ENCODE measurements at regions not wholly inside any gene's neighbourhood (a gene's known extent, or its start where the extent isn't known, plus 50 kb on each side); places are given as distances from the start of the nearest gene placed in this dataset.

DNA sequence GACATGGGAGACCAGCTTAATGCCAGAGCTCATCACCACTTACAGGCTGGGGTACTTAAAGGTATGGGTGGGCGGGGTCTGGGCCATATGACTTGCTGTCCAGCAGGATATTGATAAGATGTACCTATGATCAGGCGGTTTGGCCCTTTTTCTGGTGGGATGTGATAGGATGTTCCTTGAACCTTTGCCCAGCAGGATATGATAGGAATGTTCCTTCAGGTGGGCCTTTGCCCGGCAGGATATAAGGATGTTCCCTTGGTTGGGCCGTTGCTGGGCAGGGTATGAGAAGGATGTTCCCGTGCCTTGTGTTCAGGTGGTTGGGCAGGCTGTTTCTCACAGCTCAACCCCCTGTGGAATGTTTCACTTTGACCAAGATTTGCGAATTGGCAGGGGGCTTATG, 187.2 kb upstream of the CXCL12 start:
- TF ChIP-seq, protein P1, sequence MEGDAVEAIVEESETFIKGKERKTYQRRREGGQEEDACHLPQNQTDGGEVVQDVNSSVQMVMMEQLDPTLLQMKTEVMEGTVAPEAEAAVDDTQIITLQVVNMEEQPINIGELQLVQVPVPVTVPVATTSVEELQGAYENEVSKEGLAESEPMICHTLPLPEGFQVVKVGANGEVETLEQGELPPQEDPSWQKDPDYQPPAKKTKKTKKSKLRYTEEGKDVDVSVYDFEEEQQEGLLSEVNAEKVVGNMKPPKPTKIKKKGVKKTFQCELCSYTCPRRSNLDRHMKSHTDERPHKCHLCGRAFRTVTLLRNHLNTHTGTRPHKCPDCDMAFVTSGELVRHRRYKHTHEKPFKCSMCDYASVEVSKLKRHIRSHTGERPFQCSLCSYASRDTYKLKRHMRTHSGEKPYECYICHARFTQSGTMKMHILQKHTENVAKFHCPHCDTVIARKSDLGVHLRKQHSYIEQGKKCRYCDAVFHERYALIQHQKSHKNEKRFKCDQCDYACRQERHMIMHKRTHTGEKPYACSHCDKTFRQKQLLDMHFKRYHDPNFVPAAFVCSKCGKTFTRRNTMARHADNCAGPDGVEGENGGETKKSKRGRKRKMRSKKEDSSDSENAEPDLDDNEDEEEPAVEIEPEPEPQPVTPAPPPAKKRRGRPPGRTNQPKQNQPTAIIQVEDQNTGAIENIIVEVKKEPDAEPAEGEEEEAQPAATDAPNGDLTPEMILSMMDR (IDR thresholded peaks at IDR 0.05): no peak
- no peak for TF ChIP-seq EZH2 (IDR thresholded peaks at IDR 0.05; ENCODE audit: borderline replicate concordance, insufficient read depth, low read depth, low read length, poor library complexity, severe bottlenecking)
- intact Hi-C loops (cut with micrococcal nuclease): no loop called here
- H3K79me2 ChIP-seq (ENCODE audit: control insufficient read depth, insufficient read depth, low read length): no peaks in the 10 kb centered on the region
- H3K9me3 ChIP-seq (ENCODE audit: control extremely low read depth in 1 of 3, control insufficient read depth in 2 of 3, insufficient read depth in 1 of 3, low read length in 2 of 3): peaks cover 0 to 2% (median 0%) of the 10 kb centered on the region in 3 donors
- H3K4me3 Mint-ChIP-seq: no peak overlapping the region
- peaks cover 2% of the 10 kb centered on the region for H3K9me3 Mint-ChIP-seq (ENCODE audit: insufficient read depth)
- H3K27me3 Mint-ChIP-seq: no peaks in the 10 kb centered on the region
- no peak overlapping the region for H3K4me3 ChIP-seq (ENCODE audit: control extremely low read depth in 1 of 5, extremely low read depth in 1 of 5, insufficient read depth in 1 of 5, low read depth in 2 of 5, low read length in 4 of 5)
- CTCF ChIA-PET: no interaction called here
- no peaks in the 10 kb centered on the region for H3K4me1 ChIP-seq (ENCODE audit: control insufficient read depth in 2 of 2, insufficient read depth in 2 of 2, low read length in 2 of 2)
- no peak overlapping the region for H3K9ac ChIP-seq (ENCODE audit: low read length)
- H3K36me3 ChIP-seq (replicated peaks in 1 of 2; ENCODE audit: control extremely low read depth in 1 of 2, control insufficient read depth in 1 of 2, extremely low read depth in 1 of 2, insufficient read depth in 2 of 2, low read length in 1 of 2): no peaks in the 10 kb centered on the region
- H3K27me3 ChIP-seq (replicated peaks in 1 of 4; ENCODE audit: control extremely low read depth in 1 of 4, control insufficient read depth in 3 of 4, insufficient read depth in 4 of 4, low read length in 3 of 4): no peaks in the 10 kb centered on the region
- 91% methylated on average over 5 of the region's 6 CpGs for WGBS (ENCODE audit: insufficient coverage)
- H3K4me2 ChIP-seq (replicated peaks; ENCODE audit: low read depth, low read length, poor library complexity, severe bottlenecking): no peak overlapping the region
- DNase-seq: no peak
- H2AFZ ChIP-seq (ENCODE audit: insufficient read depth, low read depth, low read length, poor library complexity, severe bottlenecking): no peak overlapping the region
- ATAC-seq (ENCODE audit: low read depth): no peak
- POLR2A ChIA-PET: no interaction called here
- no peaks in the 10 kb centered on the region for H3K4me1 Mint-ChIP-seq
- no peaks in the 10 kb centered on the region for H4K20me1 ChIP-seq (ENCODE audit: control insufficient read depth, insufficient read depth, low read length, poor library complexity, severe bottlenecking)
- no peak overlapping the region for H3K27ac ChIP-seq (ENCODE audit: low read length in 2 of 2)
- no peak overlapping the region for H3K27ac Mint-ChIP-seq

DNA sequence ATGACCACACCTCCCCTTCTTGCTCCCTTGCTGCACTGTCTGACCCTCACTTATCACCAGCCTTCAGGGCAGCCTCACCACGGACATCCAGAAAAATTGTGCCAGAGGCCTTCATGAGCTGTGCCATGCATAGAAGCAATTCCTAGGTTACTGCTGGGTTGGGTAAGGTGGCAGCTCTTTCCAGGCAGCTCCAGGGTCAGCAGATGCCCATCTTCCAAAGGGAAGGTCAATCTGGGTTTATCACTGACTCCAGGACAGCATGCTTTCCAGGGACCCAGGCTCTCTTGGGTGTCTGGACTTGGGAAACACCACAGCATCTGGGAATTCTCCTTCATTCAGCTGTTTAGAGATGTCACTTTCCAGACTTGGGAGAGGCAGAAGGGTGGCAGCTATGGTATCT, 188.9 kb upstream of the CXCL12 start:
- CTCF ChIA-PET: no interaction called here
- WGBS (ENCODE audit: insufficient coverage): 80% methylated on average over 1 of the region's 1 CpG
- Histone ChIP-seq H3K4me3 (ENCODE audit: control extremely low read depth in 1 of 5, extremely low read depth in 1 of 5, insufficient read depth in 1 of 5, low read depth in 2 of 5, low read length in 4 of 5) (no peak overlapping the region), H4K20me1 (ENCODE audit: control insufficient read depth, insufficient read depth, low read length, poor library complexity, severe bottlenecking) (no peaks in the 10 kb centered on the region), H3K4me1 (ENCODE audit: control insufficient read depth in 2 of 2, insufficient read depth in 2 of 2, low read length in 2 of 2) (no peaks in the 10 kb centered on the region), H3K9ac (ENCODE audit: low read length) (no peak overlapping the region), H2AFZ (ENCODE audit: insufficient read depth, low read depth, low read length, poor library complexity, severe bottlenecking) (no peak overlapping the region), H3K27me3 (replicated peaks in 1 of 4; ENCODE audit: control extremely low read depth in 1 of 4, control insufficient read depth in 3 of 4, insufficient read depth in 4 of 4, low read length in 3 of 4) (no peaks in the 10 kb centered on the region), H3K79me2 (ENCODE audit: control insufficient read depth, insufficient read depth, low read length) (no peaks in the 10 kb centered on the region), H3K4me2 (replicated peaks; ENCODE audit: low read depth, low read length, poor library complexity, severe bottlenecking) (no peak overlapping the region), H3K36me3 (replicated peaks in 1 of 2; ENCODE audit: control extremely low read depth in 1 of 2, control insufficient read depth in 1 of 2, extremely low read depth in 1 of 2, insufficient read depth in 2 of 2, low read length in 1 of 2) (no peaks in the 10 kb centered on the region), H3K9me3 (ENCODE audit: control extremely low read depth in 1 of 3, control insufficient read depth in 2 of 3, insufficient read depth in 1 of 3, low read length in 2 of 3) (peaks cover 0 to 2% (median 0%) of the 10 kb centered on the region in 3 donors), H3K27ac (ENCODE audit: low read length in 2 of 2) (no peak overlapping the region)
- POLR2A ChIA-PET: no interaction called here
- Mint-ChIP-seq H3K27ac (no peak overlapping the region), H3K27me3 (no peaks in the 10 kb centered on the region), H3K4me1 (no peaks in the 10 kb centered on the region), H3K4me3 (no peak overlapping the region), H3K9me3 (ENCODE audit: insufficient read depth) (no peaks in the 10 kb centered on the region)
- ATAC-seq (ENCODE audit: low read depth) (no peak), DNase-seq (no peak)
- TF ChIP-seq, protein P1 (IDR thresholded peaks at IDR 0.05): no peak
- intact Hi-C loops (cut with micrococcal nuclease): no loop called here

Measured in B cell (primary cell).